Activated T-cell treated with anti-CD3 and anti-CD28 coated beads, Interleukin-2, amount 50 U/mL, for 48 hours (primary cell): ENCODE measurements at regions not wholly inside any gene's neighbourhood (a gene's known extent, or its start where the extent isn't known, plus 50 kb on each side); places are given as distances from the start of the nearest gene placed in this dataset.
"Not testable (repeated sequence)": the region's sequence is repeated elsewhere in the genome, so short reads cannot be mapped to it uniquely, and the experiment has no call there.

Experiments
- DNase-seq, 2 experiments: peaks; one replicate each; pipeline ENCODE4 v3.0.0-alpha.2; 2020

- no peak for DNase-seq
These were observed 361.4 kb upstream of the RPS23 start for GRCh38 chr5:82639393-82640144.

- no peak for DNase-seq
These were observed 358.4 kb upstream of the RPS23 start for GRCh38 chr5:82636591-82636990.

- DNase-seq, result no peak
These were observed 357.6 kb upstream of the RPS23 start for GRCh38 chr5:82635561-82636288.

DNA sequence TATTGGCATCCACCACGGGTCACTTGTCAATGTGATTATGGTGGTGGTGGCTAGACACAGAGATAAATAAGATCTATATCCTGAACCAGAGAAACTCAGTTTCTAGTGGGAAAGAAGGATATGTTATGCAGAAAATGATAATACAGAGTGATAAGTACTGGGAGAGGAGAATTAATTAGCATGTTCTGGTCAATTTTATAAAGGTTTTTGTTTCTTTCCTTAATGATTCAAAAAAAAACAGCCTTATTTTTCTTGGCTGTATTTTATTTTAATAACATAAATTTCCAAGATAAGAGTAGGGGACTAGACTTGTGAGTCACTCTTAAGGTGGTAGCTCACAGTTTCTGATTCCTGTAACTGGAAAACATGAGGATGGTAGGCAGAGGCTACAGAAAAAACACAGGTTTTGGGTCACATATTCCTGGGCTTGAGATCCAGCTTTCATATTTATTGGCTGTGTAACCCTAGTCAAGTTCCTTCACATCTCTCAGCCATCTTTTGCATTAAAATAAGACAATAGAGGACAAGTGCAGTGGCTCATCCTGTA is 350.3 kb upstream of the RPS23 start:
- no peak for DNase-seq

- DNase-seq, result not testable (repeated sequence)
These were observed 348.9 kb upstream of the RPS23 start for GRCh38 chr5:82626905-82627591.

DNA sequence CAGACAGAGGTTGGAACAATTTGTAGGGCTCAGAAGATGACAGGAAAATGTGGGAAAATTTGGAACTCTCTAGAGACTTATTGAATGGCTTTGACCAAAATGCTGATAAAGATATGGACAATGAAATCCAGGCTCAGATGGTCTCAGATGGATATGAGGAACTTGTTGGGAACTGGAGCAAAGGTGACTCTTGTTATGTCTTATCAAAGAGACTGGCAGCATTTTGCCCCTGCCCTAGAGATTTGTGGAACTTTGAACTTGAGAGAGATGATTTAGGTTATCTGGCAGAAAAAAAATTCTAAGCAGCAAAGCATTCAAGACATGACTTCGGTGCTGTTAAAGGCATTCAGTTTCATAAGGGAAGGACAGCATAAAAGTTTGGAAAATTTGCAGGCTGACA is 347.9 kb upstream of the RPS23 start:
- not testable (repeated sequence) for DNase-seq

DNA sequence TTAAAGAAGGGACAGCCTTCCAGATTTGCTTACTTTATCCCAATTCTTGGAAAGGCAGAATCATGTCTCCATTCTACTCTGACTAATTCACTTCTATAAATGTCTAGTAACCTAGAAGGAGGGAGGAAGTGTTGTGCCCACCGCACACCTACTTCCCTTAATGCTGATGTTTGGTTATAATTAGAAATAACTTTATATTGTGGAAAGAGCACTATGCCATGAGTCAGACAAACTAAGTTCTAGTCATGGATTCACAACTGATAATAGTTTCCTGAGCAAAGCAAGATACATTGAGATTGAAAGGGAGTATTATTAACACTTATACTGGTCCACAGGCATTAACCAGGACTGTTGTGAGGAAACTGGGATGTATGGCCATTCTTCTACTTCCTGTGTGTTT is 345.9 kb upstream of the RPS23 start:
- no peak for DNase-seq

- no peak for DNase-seq
These were observed 344.8 kb upstream of the RPS23 start for GRCh38 chr5:82622711-82623514.

- DNase-seq, result no peak
These were observed 344.1 kb upstream of the RPS23 start for GRCh38 chr5:82622205-82622604.

DNA sequence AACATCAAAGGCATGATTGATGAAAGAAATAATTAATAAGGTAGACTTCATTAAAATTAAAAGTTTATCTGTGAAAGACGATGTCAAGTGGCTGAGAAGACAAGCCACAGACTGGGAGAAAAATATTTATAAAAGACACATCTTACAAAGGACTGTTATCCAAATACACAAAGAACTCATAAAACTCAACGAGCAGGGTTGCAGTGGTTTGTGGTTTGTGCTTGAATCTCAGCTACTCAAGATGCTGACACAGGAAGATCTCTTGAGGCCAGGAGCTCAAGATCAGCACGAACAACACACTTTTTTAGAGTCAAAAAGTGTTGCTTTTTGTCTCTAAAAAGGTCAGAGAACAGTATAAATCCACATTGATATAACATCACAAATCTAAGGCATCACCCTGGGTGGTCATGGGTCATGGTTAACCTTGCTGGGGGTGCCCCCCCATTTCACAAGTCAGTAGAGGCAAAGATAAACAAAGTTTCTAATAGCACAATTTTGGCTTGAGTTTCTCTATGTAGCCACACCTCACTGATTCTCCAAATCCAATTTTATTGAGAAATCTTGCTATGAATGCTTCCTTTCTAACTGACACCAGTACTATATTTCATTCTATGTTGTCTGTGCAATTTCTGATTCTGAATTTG is 342.9 kb upstream of the RPS23 start:
- DNase-seq, result no peak

DNA sequence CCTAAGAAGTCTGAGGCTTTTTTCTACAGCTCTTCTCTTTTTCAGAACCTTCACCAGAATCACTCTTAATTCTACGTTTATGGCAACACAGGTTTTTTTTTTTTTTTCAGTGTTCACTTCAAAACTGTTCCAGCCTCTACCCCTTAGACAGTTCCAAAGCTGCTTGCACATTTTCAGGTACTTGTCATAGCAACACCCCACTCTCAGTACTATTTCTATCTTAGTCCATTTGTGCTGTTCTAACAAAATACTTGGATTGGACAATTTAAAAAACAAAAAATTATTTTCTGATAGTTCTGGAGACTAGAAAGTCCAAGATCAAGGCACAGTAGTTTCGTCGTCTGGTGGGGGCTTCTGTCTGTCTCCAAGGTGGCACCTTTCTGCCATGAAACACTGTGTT is 340.9 kb upstream of the RPS23 start:
- no peak for DNase-seq

- no peak for DNase-seq
These were observed 336.6 kb upstream of the RPS23 start for GRCh38 chr5:82614706-82615105.

- DNase-seq, result no peak
These were observed 335.7 kb upstream of the RPS23 start for GRCh38 chr5:82613891-82614290.

- DNase-seq, result no peak
These were observed 332.5 kb upstream of the RPS23 start for GRCh38 chr5:82610686-82611085.

GRCh38 chr5:82605441-82605973 is 327.4 kb upstream of the RPS23 start:
- DNase-seq, result no peak

DNA sequence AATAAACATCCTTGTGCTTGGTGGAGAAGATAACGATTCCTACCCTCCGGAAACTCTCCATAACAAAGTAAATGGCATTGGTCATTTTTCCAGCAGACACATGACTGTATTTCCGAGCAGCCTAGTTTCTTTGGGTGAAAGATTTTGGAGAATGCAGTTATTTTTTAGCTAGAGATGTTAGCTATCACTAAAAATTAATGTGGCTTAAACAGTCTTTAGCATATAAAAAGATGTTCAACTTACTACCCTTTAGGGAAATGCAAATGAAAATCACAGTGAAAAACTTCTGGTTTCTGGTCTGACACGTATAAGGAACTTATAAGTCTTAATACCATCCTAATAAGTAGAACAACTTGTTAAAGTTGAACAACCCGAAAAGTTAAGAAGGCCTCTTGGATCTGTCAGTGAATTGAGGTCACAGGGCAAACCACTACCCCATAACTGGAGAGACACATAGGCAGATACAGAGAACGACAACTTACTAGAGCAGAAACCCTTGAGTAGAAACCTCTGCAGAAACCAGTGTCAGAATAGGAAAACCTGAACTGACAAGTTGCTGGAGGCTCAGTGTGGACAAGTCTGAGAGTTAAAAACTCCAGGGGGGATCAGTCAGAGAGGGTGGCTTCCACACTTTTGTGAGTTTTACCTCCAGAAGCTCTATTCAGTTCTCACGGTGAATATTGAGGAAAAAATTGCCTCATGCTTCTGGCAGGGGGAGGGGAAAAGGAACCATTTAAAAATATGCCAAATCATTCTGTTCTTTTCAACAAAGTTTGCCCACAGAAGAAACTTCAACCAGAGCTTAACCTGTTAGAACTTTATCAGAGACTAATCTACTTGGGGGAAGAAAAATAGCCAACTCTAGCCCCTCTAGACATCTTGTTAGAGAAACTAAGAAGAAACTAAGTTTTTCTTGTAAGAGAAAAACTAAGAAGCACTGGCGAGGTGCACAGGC is 325.2 kb upstream of the RPS23 start:
- no peak for DNase-seq

GRCh38 chr5:82601861-82602260 is 323.7 kb upstream of the RPS23 start:
- no peak for DNase-seq

GRCh38 chr5:82601077-82601476 is 322.9 kb upstream of the RPS23 start:
- no peak for DNase-seq

GRCh38 chr5:82599692-82600091 is 321.5 kb upstream of the RPS23 start:
- no peak for DNase-seq

- DNase-seq, result no peak
These were observed 320.9 kb upstream of the RPS23 start for GRCh38 chr5:82599030-82599429.

DNA sequence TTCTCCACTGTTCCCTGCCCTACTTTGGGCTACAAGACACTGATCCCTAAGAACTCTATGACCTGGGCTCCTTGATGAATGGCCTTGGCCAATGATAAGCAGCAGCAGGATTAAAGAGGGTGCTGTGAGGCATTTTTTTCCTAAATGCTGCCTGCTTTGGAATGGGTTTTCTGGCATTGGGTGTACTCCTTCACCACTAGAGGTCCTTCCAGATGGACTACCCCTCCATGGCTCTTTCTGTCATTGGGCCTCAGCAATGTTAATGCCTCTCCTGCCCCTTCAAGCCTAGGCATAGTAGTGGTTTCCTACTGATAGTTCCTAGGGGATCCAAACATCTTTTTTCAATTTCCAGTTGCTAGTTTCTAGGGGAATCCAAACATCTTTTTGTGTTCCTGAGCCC is 319.3 kb upstream of the RPS23 start:
- no peak for DNase-seq
